Cardiac fibroblast (primary cell): ENCODE measurements at regions not wholly inside any gene's neighbourhood (a gene's known extent, or its start where the extent isn't known, plus 50 kb on each side); places are given as distances from the start of the nearest gene placed in this dataset.

Source experiments
- DNase-seq, 2 donors: peaks; one replicate each; pipeline versions ENCODE4 v3.0.0 to v3.0.0-alpha.2; 2010; ENCODE audit warnings: low read depth in 2 of 2
- H3K4me3 ChIP-seq, 2 donors: replicated peaks in 1 of 2; 1 replicate in 1 of 2; 2 replicates in 1 of 2; pipeline ENCODE4 v1.5.1; 2011; ENCODE audit warnings: low read depth in 2 of 2, low read length in 2 of 2, mild to moderate bottlenecking in 2 of 2, moderate library complexity in 1 of 2
- CTCF ChIP-seq: IDR thresholded peaks from one replicate; pipeline ENCODE4 v1.5.1; 2011; ENCODE audit warnings: low read depth, mild to moderate bottlenecking, low read length, inconsistent platforms

- no peak overlapping the region for H3K4me3 ChIP-seq
- TF ChIP-seq CTCF: no peak
- no peak for DNase-seq
These were observed 122.7 kb upstream of the SLC28A3 start for GRCh38 chr9:84463272-84463671.

GRCh38 chr9:84466580-84467285 lies 126.2 kb upstream of the SLC28A3 start:
- DNase-seq: no peak

GRCh38 chr9:84471816-84472215 lies 131.3 kb upstream of the SLC28A3 start:
- DNase-seq: peak in 1 of 2 donors; percentile 43
- no peak overlapping the region for H3K4me3 ChIP-seq
- no peak for TF ChIP-seq CTCF

More at GRCh38 chr9:84466580-84467285, 126.2 kb upstream of the SLC28A3 start:
- no peak for TF ChIP-seq CTCF
- no peak overlapping the region for H3K4me3 ChIP-seq

GRCh38 chr9:84478996-84479395 lies 138.4 kb upstream of the SLC28A3 start:
- TF ChIP-seq CTCF: no peak
- no peak for DNase-seq
- H3K4me3 ChIP-seq: no peak overlapping the region

GRCh38 chr9:84480071-84480470 lies 139.5 kb upstream of the SLC28A3 start:
- DNase-seq: no peak
- no peak for TF ChIP-seq CTCF
- H3K4me3 ChIP-seq: no peak overlapping the region

GRCh38 chr9:84481231-84481630 lies 140.7 kb upstream of the SLC28A3 start:
- H3K4me3 ChIP-seq: no peak overlapping the region
- TF ChIP-seq CTCF: no peak
- DNase-seq: no peak
